Karpas-422 (cell line): ENCODE measurements at regions not wholly inside any gene's neighbourhood (a gene's known extent, or its start where the extent isn't known, plus 50 kb on each side); places are given as distances from the start of the nearest gene placed in this dataset.

Experiments used
- DNase-seq: peaks from one replicate; pipeline ENCODE4 v3.0.0-alpha.2; 2015
- H2AFZ ChIP-seq: fragments of 200-600 bp; sonication (generic); 2 replicates; pipeline ENCODE4 v1.6.1; 2014; ENCODE audit warnings: antibody characterized with exemption, low read length, mixed read lengths
- H3K27ac ChIP-seq: fragments of 200-600 bp; sonication (generic); 2 replicates; pipeline ENCODE4 v1.5.1; 2014; ENCODE audit warnings: mild to moderate bottlenecking, low read length, moderate library complexity
- H3K27me3 ChIP-seq: fragments of 200-600 bp; sonication (generic); 2 replicates; pipeline ENCODE4 v1.6.1; 2014; ENCODE audit warnings: low read length, mixed read lengths
- H3K36me3 ChIP-seq: fragments of 200-600 bp; sonication (generic); 2 replicates; pipeline ENCODE4 v1.6.1; 2014; ENCODE audit warnings: low read length, mixed read lengths; ENCODE audit not compliant: insufficient read depth
- H3K4me1 ChIP-seq: fragments of 200-600 bp; sonication (generic); 2 replicates; pipeline ENCODE4 v1.6.1; 2014; ENCODE audit warnings: mild to moderate bottlenecking, low read length, mixed read lengths
- H3K4me2 ChIP-seq: fragments of 200-600 bp; sonication (generic); 2 replicates; pipeline ENCODE4 v1.6.1; 2014; ENCODE audit warnings: low read length, low read depth, mild to moderate bottlenecking; ENCODE audit not compliant: poor library complexity, severe bottlenecking
- H3K4me3 ChIP-seq: fragments of 200-600 bp; sonication (generic); 2 replicates; pipeline ENCODE4 v1.5.1; 2014; ENCODE audit warnings: mild to moderate bottlenecking, antibody characterized with exemption, low read length, mixed read lengths
- H3K79me2 ChIP-seq: fragments of 200-600 bp; sonication (generic); 2 replicates; pipeline ENCODE4 v1.6.1; 2014; ENCODE audit warnings: mild to moderate bottlenecking, low read length, mixed read lengths
- H3K9ac ChIP-seq: fragments of 200-600 bp; sonication (generic); 2 replicates; pipeline ENCODE4 v1.6.0; 2014; ENCODE audit warnings: low read length
- H3K9me2 ChIP-seq: fragments of 200-600 bp; sonication (generic), shearing (Covaris generic); replicated peaks from 2 replicates; pipeline ENCODE4 v1.6.0; 2014; ENCODE audit warnings: mild to moderate bottlenecking, low read length, moderate library complexity; ENCODE audit not compliant: insufficient read depth
- H3K9me3 ChIP-seq: fragments of 300-700, 200-600 bp; sonication (generic); 2 replicates; pipeline ENCODE4 v1.6.1; 2014; ENCODE audit warnings: low read length, mixed read lengths
- H4K20me1 ChIP-seq: fragments of 200-600 bp; sonication (generic); 2 replicates; pipeline ENCODE4 v1.6.1; 2014; ENCODE audit warnings: mild to moderate bottlenecking, antibody characterized with exemption, low read length, low read depth; ENCODE audit not compliant: insufficient read depth

GRCh38 chr4:35399912-35400311 lies 844.4 kb downstream of the ARAP2 start:
- no peaks in the 10 kb centered on the region for H3K36me3 ChIP-seq
- peaks cover 22% of the 10 kb centered on the region for H3K9me3 ChIP-seq
- H3K4me3 ChIP-seq: no peak overlapping the region
- H3K4me1 ChIP-seq: no peaks in the 10 kb centered on the region
- no peak overlapping the region for H3K4me2 ChIP-seq
- H3K27me3 ChIP-seq: no peaks in the 10 kb centered on the region
- H2AFZ ChIP-seq: no peak overlapping the region
- no peak for DNase-seq
- H4K20me1 ChIP-seq: no peaks in the 10 kb centered on the region
- H3K27ac ChIP-seq: no peak overlapping the region
- no peaks in the 10 kb centered on the region for H3K79me2 ChIP-seq
- no peak overlapping the region for H3K9ac ChIP-seq
- H3K9me2 ChIP-seq: no peaks in the 10 kb centered on the region

- Histone ChIP-seq H3K4me1 (no peaks in the 10 kb centered on the region), H3K4me3 (no peak overlapping the region)
- DNase-seq: no peak
Measured at GRCh38 chr4:35423104-35423503, 821.2 kb downstream of the ARAP2 start.

GRCh38 chr4:35447474-35447873 lies 796.8 kb downstream of the ARAP2 start:
- Histone ChIP-seq H3K4me1 (no peaks in the 10 kb centered on the region), H3K4me3 (no peak overlapping the region), H3K9me3 (peaks cover 22% of the 10 kb centered on the region), H2AFZ (no peak overlapping the region), H3K79me2 (no peaks in the 10 kb centered on the region), H3K27me3 (no peaks in the 10 kb centered on the region), H3K27ac (no peak overlapping the region), H3K4me2 (no peak overlapping the region), H3K9ac (no peak overlapping the region), H3K9me2 (no peaks in the 10 kb centered on the region), H4K20me1 (no peaks in the 10 kb centered on the region), H3K36me3 (no peaks in the 10 kb centered on the region)
- DNase-seq: no peak

More at GRCh38 chr4:35423104-35423503, 821.2 kb downstream of the ARAP2 start:
- H4K20me1 ChIP-seq: no peaks in the 10 kb centered on the region
- no peak overlapping the region for H3K9ac ChIP-seq
- no peaks in the 10 kb centered on the region for H3K27me3 ChIP-seq
- H3K27ac ChIP-seq: no peak overlapping the region
- no peak overlapping the region for H2AFZ ChIP-seq
- H3K4me2 ChIP-seq: no peak overlapping the region
- H3K36me3 ChIP-seq: no peaks in the 10 kb centered on the region
- no peaks in the 10 kb centered on the region for H3K9me2 ChIP-seq
- no peaks in the 10 kb centered on the region for H3K79me2 ChIP-seq
- peaks cover 26% of the 10 kb centered on the region for H3K9me3 ChIP-seq

- H3K4me3 ChIP-seq: no peak overlapping the region
- H4K20me1 ChIP-seq: no peaks in the 10 kb centered on the region
- no peak for DNase-seq
- no peaks in the 10 kb centered on the region for H3K36me3 ChIP-seq
- no peak overlapping the region for H3K4me2 ChIP-seq
- no peaks in the 10 kb centered on the region for H3K9me2 ChIP-seq
- no peak overlapping the region for H3K27ac ChIP-seq
- H3K79me2 ChIP-seq: no peaks in the 10 kb centered on the region
- no peak overlapping the region for H2AFZ ChIP-seq
- no peaks in the 10 kb centered on the region for H3K4me1 ChIP-seq
- H3K9ac ChIP-seq: no peak overlapping the region
- H3K27me3 ChIP-seq: no peaks in the 10 kb centered on the region
- H3K9me3 ChIP-seq: peaks cover 37% of the 10 kb centered on the region
Measured at GRCh38 chr4:35459045-35459444, 785.3 kb downstream of the ARAP2 start.

GRCh38 chr4:35461931-35462659 lies 782.2 kb downstream of the ARAP2 start:
- H3K4me3 ChIP-seq: no peak overlapping the region
- H3K4me2 ChIP-seq: no peak overlapping the region
- DNase-seq: no peak
- no peaks in the 10 kb centered on the region for H3K27me3 ChIP-seq
- no peaks in the 10 kb centered on the region for H4K20me1 ChIP-seq
- peaks cover 35% of the 10 kb centered on the region for H3K9me3 ChIP-seq
- H3K4me1 ChIP-seq: no peaks in the 10 kb centered on the region
- no peaks in the 10 kb centered on the region for H3K79me2 ChIP-seq
- no peak overlapping the region for H3K27ac ChIP-seq
- H3K9ac ChIP-seq: no peak overlapping the region
- no peaks in the 10 kb centered on the region for H3K36me3 ChIP-seq
- H2AFZ ChIP-seq: no peak overlapping the region
- H3K9me2 ChIP-seq: no peaks in the 10 kb centered on the region

- H3K27me3 ChIP-seq: no peaks in the 10 kb centered on the region
- no peak overlapping the region for H3K4me2 ChIP-seq
- H3K27ac ChIP-seq: no peak overlapping the region
- H3K36me3 ChIP-seq: no peaks in the 10 kb centered on the region
- DNase-seq: no peak
- H3K4me1 ChIP-seq: no peaks in the 10 kb centered on the region
- no peaks in the 10 kb centered on the region for H3K9me2 ChIP-seq
- no peak overlapping the region for H3K9ac ChIP-seq
- no peak overlapping the region for H3K4me3 ChIP-seq
- H3K79me2 ChIP-seq: no peaks in the 10 kb centered on the region
- no peaks in the 10 kb centered on the region for H4K20me1 ChIP-seq
- peaks cover 32% of the 10 kb centered on the region for H3K9me3 ChIP-seq
- H2AFZ ChIP-seq: no peak overlapping the region
Measured at GRCh38 chr4:35463251-35463952, 780.9 kb downstream of the ARAP2 start.

GRCh38 chr4:35464964-35465528 lies 779.3 kb downstream of the ARAP2 start:
- Histone ChIP-seq H3K36me3 (no peaks in the 10 kb centered on the region), H3K9ac (no peak overlapping the region), H3K4me3 (no peak overlapping the region), H3K27me3 (no peaks in the 10 kb centered on the region), H3K9me2 (no peaks in the 10 kb centered on the region), H2AFZ (no peak overlapping the region), H4K20me1 (no peaks in the 10 kb centered on the region), H3K4me1 (no peaks in the 10 kb centered on the region), H3K9me3 (peaks cover 34% of the 10 kb centered on the region), H3K4me2 (no peak overlapping the region), H3K79me2 (no peaks in the 10 kb centered on the region), H3K27ac (no peak overlapping the region)
- no peak for DNase-seq

- no peaks in the 10 kb centered on the region for H3K79me2 ChIP-seq
Measured at GRCh38 chr4:35491093-35491492, 753.2 kb downstream of the ARAP2 start.

More at GRCh38 chr4:35491093-35491492, 753.2 kb downstream of the ARAP2 start:
- H2AFZ ChIP-seq: no peak overlapping the region
- no peaks in the 10 kb centered on the region for H3K4me1 ChIP-seq
- H3K9me2 ChIP-seq: no peaks in the 10 kb centered on the region
- H3K9me3 ChIP-seq: peaks cover 14% of the 10 kb centered on the region
- H4K20me1 ChIP-seq: no peaks in the 10 kb centered on the region
- H3K4me3 ChIP-seq: no peak overlapping the region
- no peak for DNase-seq
- no peak overlapping the region for H3K27ac ChIP-seq
- H3K27me3 ChIP-seq: no peaks in the 10 kb centered on the region
- H3K9ac ChIP-seq: no peak overlapping the region
- no peaks in the 10 kb centered on the region for H3K36me3 ChIP-seq
- no peak overlapping the region for H3K4me2 ChIP-seq
